OCI-LY3 (cell line): ENCODE measurements at regions not wholly inside any gene's neighbourhood (a gene's known extent, or its start where the extent isn't known, plus 50 kb on each side); places are given as distances from the start of the nearest gene placed in this dataset.

Experiments used
- H2AFZ ChIP-seq: fragments of 200-600, 300-600 bp; shearing (Covaris generic); 2 replicates; pipeline ENCODE4 v1.6.0; 2014; ENCODE audit warnings: antibody characterized with exemption, low read depth, low read length
- H3K27ac ChIP-seq: fragments of 200-600, 300-600 bp; sonication (generic); 2 replicates; pipeline ENCODE4 v1.5.1; 2014; ENCODE audit warnings: mild to moderate bottlenecking, low read length, moderate library complexity, mixed read lengths
- H3K27me3 ChIP-seq: fragments of 200-600, 300-600 bp; sonication (generic); 2 replicates; pipeline ENCODE4 v1.6.1; 2014; ENCODE audit warnings: low read depth, low read length, mixed read lengths
- H3K36me3 ChIP-seq: fragments of 200-600, 300-600 bp; sonication (generic); replicated peaks from 2 replicates; pipeline ENCODE3; 2014; ENCODE audit warnings: low read depth, low read length, mixed read lengths
- H3K4me1 ChIP-seq: fragments of 300-600, 200-600 bp; sonication (generic); 2 replicates; pipeline ENCODE4 v1.6.1; 2014; ENCODE audit warnings: low read length, mixed read lengths
- H3K4me2 ChIP-seq: fragments of 200-600, 300-600 bp; sonication (generic); 2 replicates; pipeline ENCODE4 v1.6.1; 2014; ENCODE audit warnings: low read length, mixed read lengths
- H3K4me3 ChIP-seq: fragments of 300-600, 200-600 bp; sonication (generic); 2 replicates; pipeline ENCODE4 v1.5.1; 2014; ENCODE audit warnings: antibody characterized with exemption, mild to moderate bottlenecking, low read length, moderate library complexity
- H3K79me2 ChIP-seq: fragments of 300-600, 200-600 bp; shearing (Covaris generic); 2 replicates; pipeline ENCODE4 v1.6.1; 2014; ENCODE audit warnings: mild to moderate bottlenecking, low read length, mixed read lengths
- H3K9ac ChIP-seq: fragments of 300-600, 200-600 bp; shearing (Covaris generic); 2 replicates; pipeline ENCODE4 v1.6.0; 2014; ENCODE audit warnings: mild to moderate bottlenecking, low read length, moderate library complexity
- H3K9me3 ChIP-seq: fragments of 200-600, 300-600 bp; shearing (Covaris generic); 2 replicates; pipeline ENCODE4 v1.6.1; 2014; ENCODE audit warnings: low read length, mixed read lengths; ENCODE audit not compliant: insufficient read depth
- H4K20me1 ChIP-seq: fragments of 200-600, 300-600 bp; sonication (generic); 2 replicates; pipeline ENCODE4 v1.6.1; 2016; ENCODE audit warnings: low read length, mixed read lengths; ENCODE audit not compliant: insufficient read depth
- CTCF ChIP-seq: fragments of 200-600, 300-600 bp; sonication (generic); IDR thresholded peaks from 2 replicates; pipeline ENCODE4 v1.5.1; 2014; ENCODE audit warnings: antibody characterized with exemption, low read length, low read depth
- EZH2phosphoT487 ChIP-seq: fragments of 200-600 bp; shearing (Covaris generic); IDR thresholded peaks from 2 replicates; pipeline ENCODE4 v1.6.1; 2018; ENCODE audit warnings: antibody characterized with exemption, mixed run types, low read depth

DNA sequence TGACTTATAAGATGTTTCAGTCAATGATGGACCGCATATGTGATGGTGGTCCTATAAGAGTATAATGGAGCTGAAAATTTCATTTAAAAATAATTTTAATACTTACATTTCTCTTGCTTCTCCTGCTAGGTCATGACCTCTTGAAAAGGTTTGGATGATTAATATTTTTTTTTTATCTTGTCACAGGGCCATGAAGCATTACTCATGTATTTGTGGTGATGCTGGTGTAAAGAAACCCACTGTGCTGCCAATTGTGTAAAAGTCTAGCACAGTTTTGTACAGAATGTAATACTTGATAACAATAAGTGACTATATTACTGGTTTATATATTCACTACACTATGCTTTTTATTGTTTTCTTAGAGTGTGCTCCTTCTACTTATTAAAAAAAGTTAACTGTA, 124.2 kb upstream of the CELF4 start:
- Histone ChIP-seq H3K36me3 (peaks cover 6% of the 10 kb centered on the region), H3K4me1 (peaks cover 7% of the 10 kb centered on the region), H3K27ac (no peak overlapping the region), H4K20me1 (no peaks in the 10 kb centered on the region), H3K9ac (no peak overlapping the region), H3K79me2 (no peaks in the 10 kb centered on the region), H2AFZ (no peak overlapping the region), H3K27me3 (no peaks in the 10 kb centered on the region), H3K4me3 (no peak overlapping the region), H3K4me2 (no peak overlapping the region), H3K9me3 (peaks cover 5% of the 10 kb centered on the region)
- TF ChIP-seq CTCF = no peak
- TF ChIP-seq EZH2phosphoT487 = no peak

DNA sequence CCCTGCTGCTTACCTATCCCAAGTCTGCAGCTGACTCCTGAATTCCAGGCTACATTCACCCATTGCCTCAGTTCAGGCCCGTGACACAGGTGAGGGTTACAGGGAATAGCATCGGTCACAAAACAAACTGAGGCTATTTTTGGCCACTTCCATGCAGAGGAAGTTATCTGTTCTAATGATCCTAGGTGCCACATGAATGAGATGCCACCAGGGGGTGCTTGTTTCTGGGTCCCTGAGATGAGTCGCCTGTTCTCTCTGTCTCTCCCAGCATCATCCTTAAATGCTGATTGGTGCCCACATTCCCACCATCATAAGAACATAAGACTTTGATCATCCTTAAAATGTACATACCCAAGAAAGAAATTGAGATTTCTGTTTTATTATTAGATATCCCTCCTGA, 119.0 kb upstream of the CELF4 start:
- TF ChIP-seq EZH2phosphoT487 = no peak
- peak; percentile 56 for TF ChIP-seq CTCF
- no peaks in the 10 kb centered on the region for H3K79me2 ChIP-seq
- no peaks in the 10 kb centered on the region for H3K36me3 ChIP-seq
- no peak overlapping the region for H3K4me2 ChIP-seq
- H4K20me1 ChIP-seq = no peaks in the 10 kb centered on the region
- H3K4me1 ChIP-seq = no peaks in the 10 kb centered on the region
- peak overlapping the region; percentile 79; the same call in 1 of the 2 replicates for H2AFZ ChIP-seq
- no peaks in the 10 kb centered on the region for H3K27me3 ChIP-seq
- no peak overlapping the region for H3K9ac ChIP-seq
- H3K27ac ChIP-seq = no peak overlapping the region
- no peak overlapping the region for H3K4me3 ChIP-seq
- no peaks in the 10 kb centered on the region for H3K9me3 ChIP-seq

DNA sequence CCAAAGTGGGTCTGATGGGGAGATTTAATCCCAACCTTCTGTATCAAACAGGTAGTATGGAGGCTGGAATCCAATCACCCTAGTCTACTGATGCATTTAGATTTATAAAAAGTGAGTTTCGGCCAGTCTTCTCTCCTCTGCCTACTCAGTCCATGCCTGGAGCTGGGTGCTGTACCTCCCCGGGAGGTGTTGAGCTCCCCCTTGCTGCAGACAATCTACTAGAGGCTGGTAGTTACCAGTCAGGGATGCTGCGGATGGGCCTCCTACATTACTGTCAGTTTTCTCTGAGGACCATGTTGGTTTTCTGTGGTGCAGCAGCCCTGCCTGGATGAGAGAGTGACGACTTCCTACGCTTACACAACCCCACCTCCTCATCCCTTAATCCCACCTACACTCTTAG, 118.6 kb upstream of the CELF4 start:
- no peaks in the 10 kb centered on the region for H3K27me3 ChIP-seq
- no peak for TF ChIP-seq EZH2phosphoT487
- no peak for TF ChIP-seq CTCF
- H4K20me1 ChIP-seq = no peaks in the 10 kb centered on the region
- H3K79me2 ChIP-seq = no peaks in the 10 kb centered on the region
- H3K4me1 ChIP-seq = no peaks in the 10 kb centered on the region
- H3K4me2 ChIP-seq = no peak overlapping the region
- H3K36me3 ChIP-seq = no peaks in the 10 kb centered on the region
- H3K9ac ChIP-seq = no peak overlapping the region
- H3K4me3 ChIP-seq = no peak overlapping the region
- no peak overlapping the region for H3K27ac ChIP-seq
- H3K9me3 ChIP-seq = no peaks in the 10 kb centered on the region
- peak overlapping the region; percentile 79; the same call in 1 of the 2 replicates for H2AFZ ChIP-seq

DNA sequence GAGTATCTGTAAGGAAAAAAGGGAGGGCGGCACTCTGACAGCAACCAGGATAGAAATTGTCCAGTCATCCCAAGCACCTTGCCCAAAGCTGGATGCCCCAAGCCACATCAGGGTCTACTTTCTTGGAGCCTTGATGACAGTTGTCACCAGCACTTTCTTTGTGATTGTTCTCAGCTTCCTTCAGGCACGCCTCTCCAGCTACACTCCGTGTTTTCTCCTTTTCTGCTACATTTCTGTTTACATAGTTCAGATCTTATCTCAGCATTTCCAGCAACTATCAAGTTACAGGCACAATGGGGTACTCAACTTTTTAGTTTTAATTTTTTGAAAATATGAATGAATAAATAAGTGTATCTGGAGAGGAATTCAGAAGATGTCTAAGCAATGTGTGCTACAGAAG, 115.3 kb upstream of the CELF4 start:
- TF ChIP-seq CTCF = no peak
- TF ChIP-seq EZH2phosphoT487 = no peak
- no peak overlapping the region for H3K4me3 ChIP-seq

More for the DNA sequence above, 115.3 kb upstream of the CELF4 start:
- Histone ChIP-seq H3K36me3 (no peaks in the 10 kb centered on the region), H3K4me2 (no peak overlapping the region), H3K79me2 (no peaks in the 10 kb centered on the region), H4K20me1 (no peaks in the 10 kb centered on the region), H2AFZ (no peak overlapping the region), H3K27me3 (no peaks in the 10 kb centered on the region), H3K27ac (no peak overlapping the region), H3K9me3 (no peaks in the 10 kb centered on the region), H3K9ac (no peak overlapping the region), H3K4me1 (no peaks in the 10 kb centered on the region)
